CD14-positive monocyte (primary cell): ENCODE measurements at regions not wholly inside any gene's neighbourhood (a gene's known extent, or its start where the extent isn't known, plus 50 kb on each side); places are given as distances from the start of the nearest gene placed in this dataset.

Experiments
- DNase-seq, 3 donors: peaks; one replicate each; pipeline ENCODE4 v3.0.0-alpha.2; 2011 to 2022
- H2AFZ ChIP-seq: 2 replicates; pipeline ENCODE4 v1.6.0; 2012; ENCODE audit warnings: mild to moderate bottlenecking, low read depth, low read length, inconsistent platforms; ENCODE audit not compliant: insufficient read depth, poor library complexity, severe bottlenecking
- H3K27ac ChIP-seq, 2 donors: 1 replicate in 1 of 2; 2 replicates in 1 of 2; pipeline ENCODE4 v1.5.1; 2012 to 2013; ENCODE audit warnings: low read length in 2 of 2, control low read depth in 1 of 2, inconsistent platforms in 1 of 2, low read depth in 1 of 2, mild to moderate bottlenecking in 1 of 2
- H3K27me3 ChIP-seq, 2 donors: one replicate each; pipeline versions ENCODE4 v1.6.0 to v1.6.1; 2011 to 2013; ENCODE audit warnings: low read length in 2 of 2; ENCODE audit not compliant: control insufficient read depth in 2 of 2, insufficient read depth in 2 of 2
- H3K36me3 ChIP-seq, 2 donors: replicated peaks in 1 of 2; 1 replicate in 1 of 2; 2 replicates in 1 of 2; pipeline versions ENCODE4 v1.5.1 to v1.6.1; 2012 to 2013; ENCODE audit warnings: low read length in 2 of 2, control low read depth in 1 of 2, inconsistent platforms in 1 of 2, mild to moderate bottlenecking in 1 of 2; ENCODE audit not compliant: insufficient read depth in 2 of 2, control insufficient read depth in 1 of 2
- H3K4me1 ChIP-seq, 2 donors: 1 replicate in 1 of 2; 2 replicates in 1 of 2; pipeline versions ENCODE4 v1.5.1 to v1.6.1; 2012 to 2013; ENCODE audit warnings: low read length in 2 of 2, control low read depth in 1 of 2, inconsistent platforms in 1 of 2, mild to moderate bottlenecking in 1 of 2, moderate library complexity in 1 of 2; ENCODE audit not compliant: insufficient read depth in 2 of 2, control insufficient read depth in 1 of 2
- H3K4me2 ChIP-seq: replicated peaks from 2 replicates; pipeline ENCODE3; 2012; ENCODE audit warnings: low read length, moderate library complexity, mild to moderate bottlenecking; ENCODE audit not compliant: poor library complexity, severe bottlenecking; ENCODE audit errors: extremely low read depth
- H3K4me3 ChIP-seq, 3 experiments: fragments of 200-600 bp in 1 of 3; sonication (generic) in 1 of 3; replicated peaks in 1 of 3; 1 replicate in 2 of 3; 2 replicates in 1 of 3; pipeline ENCODE4 v1.5.1; 2011 to 2013; ENCODE audit warnings: low read length in 3 of 3, mild to moderate bottlenecking in 3 of 3, control low read depth in 2 of 3, low read depth in 2 of 3, inconsistent platforms in 1 of 3, moderate library complexity in 1 of 3
- H3K79me2 ChIP-seq: 2 replicates; pipeline ENCODE4 v1.6.0; 2012; ENCODE audit warnings: mild to moderate bottlenecking, control low read depth, inconsistent platforms, low read length, moderate library complexity; ENCODE audit not compliant: insufficient read depth
- H3K9ac ChIP-seq: 2 replicates; pipeline ENCODE4 v1.6.0; 2017; ENCODE audit warnings: low read length, mild to moderate bottlenecking; ENCODE audit not compliant: insufficient read depth, poor library complexity, severe bottlenecking
- H3K9me3 ChIP-seq, 2 donors: replicated peaks in 1 of 2; 1 replicate in 1 of 2; 2 replicates in 1 of 2; pipeline versions ENCODE4 v1.5.1 to v1.6.1; 2012 to 2013; ENCODE audit warnings: low read length in 2 of 2, control low read depth in 1 of 2; ENCODE audit not compliant: control insufficient read depth in 1 of 2, insufficient read depth in 1 of 2
- H4K20me1 ChIP-seq: 2 replicates; pipeline ENCODE4 v1.6.0; 2012; ENCODE audit warnings: mild to moderate bottlenecking, low read length, control low read depth, moderate library complexity; ENCODE audit not compliant: insufficient read depth
- H3K27ac Mint-ChIP-seq, 7 donors: one replicate each; pipeline ENCODE4 v1.8.0; 2020; ENCODE audit warnings: mild to moderate bottlenecking in 7 of 7, mixed read lengths in 7 of 7, moderate library complexity in 6 of 7, inconsistent platforms in 2 of 7
- H3K27me3 Mint-ChIP-seq, 3 donors: one replicate each; pipeline ENCODE4 v1.8.0; 2021 to 2022; ENCODE audit warnings: low read depth in 3 of 3, mild to moderate bottlenecking in 3 of 3, mixed read lengths in 3 of 3, moderate library complexity in 3 of 3, inconsistent platforms in 1 of 3
- H3K36me3 Mint-ChIP-seq, 2 donors: one replicate each; pipeline ENCODE4 v1.8.0; 2020; ENCODE audit warnings: mixed read lengths in 2 of 2, inconsistent platforms in 1 of 2, mild to moderate bottlenecking in 1 of 2
- H3K4me1 Mint-ChIP-seq: one replicate; pipeline ENCODE4 v1.8.0; 2020; ENCODE audit warnings: mild to moderate bottlenecking, mixed read lengths
- H3K4me3 Mint-ChIP-seq, 2 donors: one replicate each; pipeline ENCODE4 v1.8.0; 2020; ENCODE audit warnings: mild to moderate bottlenecking in 2 of 2, mixed read lengths in 2 of 2, moderate library complexity in 1 of 2
- H3K9me3 Mint-ChIP-seq, 7 donors: one replicate each; pipeline ENCODE4 v1.8.0; 2020 to 2022; ENCODE audit warnings: mixed read lengths in 7 of 7, mild to moderate bottlenecking in 6 of 7, moderate library complexity in 6 of 7, inconsistent platforms in 2 of 7
- WGBS: methylation state at CpG from one replicate; pipeline ENCODE4 v1.1.5; 2013; ENCODE audit warnings: missing lambda C conversion rate; ENCODE audit not compliant: insufficient coverage; 5-methylcytosine and 5-hydroxymethylcytosine counted together
- intact Hi-C, 2 donors: fragments of 100-400 bp; cut with micrococcal nuclease; formaldehyde crosslinking; loops; one replicate each; pipeline versions ENCODE4 v1.15.0 to v1.15.1; 2023
- TF ChIP-seq, protein P1 (sequence below): fragments of 200-600 bp; IDR thresholded peaks from one replicate; pipeline ENCODE4 v1.8.0; 2022; ENCODE audit warnings: antibody characterized with exemption, mild to moderate bottlenecking

- Mint-ChIP-seq H3K36me3 (no peaks in the 10 kb centered on the region), H3K4me3 (no peak overlapping the region), H3K9me3 (peaks cover 6 to 9% (median 6%) of the 10 kb centered on the region in 7 donors), H3K4me1 (no peaks in the 10 kb centered on the region), H3K27me3 (peaks cover 0 to 3% (median 0%) of the 10 kb centered on the region in 3 donors), H3K27ac (no peak overlapping the region)
- no CpG with 5 or more reads among the region's 2 CpGs for WGBS
- H3K4me3 ChIP-seq: no peak overlapping the region
- H2AFZ ChIP-seq: no peak overlapping the region
- H3K4me2 ChIP-seq: no peak overlapping the region
- no peaks in the 10 kb centered on the region for H3K79me2 ChIP-seq
- H3K36me3 ChIP-seq: no peaks in the 10 kb centered on the region
- H4K20me1 ChIP-seq: no peaks in the 10 kb centered on the region
- intact Hi-C loops: no loop called here
- DNase-seq: no peak
- TF ChIP-seq, protein P1, sequence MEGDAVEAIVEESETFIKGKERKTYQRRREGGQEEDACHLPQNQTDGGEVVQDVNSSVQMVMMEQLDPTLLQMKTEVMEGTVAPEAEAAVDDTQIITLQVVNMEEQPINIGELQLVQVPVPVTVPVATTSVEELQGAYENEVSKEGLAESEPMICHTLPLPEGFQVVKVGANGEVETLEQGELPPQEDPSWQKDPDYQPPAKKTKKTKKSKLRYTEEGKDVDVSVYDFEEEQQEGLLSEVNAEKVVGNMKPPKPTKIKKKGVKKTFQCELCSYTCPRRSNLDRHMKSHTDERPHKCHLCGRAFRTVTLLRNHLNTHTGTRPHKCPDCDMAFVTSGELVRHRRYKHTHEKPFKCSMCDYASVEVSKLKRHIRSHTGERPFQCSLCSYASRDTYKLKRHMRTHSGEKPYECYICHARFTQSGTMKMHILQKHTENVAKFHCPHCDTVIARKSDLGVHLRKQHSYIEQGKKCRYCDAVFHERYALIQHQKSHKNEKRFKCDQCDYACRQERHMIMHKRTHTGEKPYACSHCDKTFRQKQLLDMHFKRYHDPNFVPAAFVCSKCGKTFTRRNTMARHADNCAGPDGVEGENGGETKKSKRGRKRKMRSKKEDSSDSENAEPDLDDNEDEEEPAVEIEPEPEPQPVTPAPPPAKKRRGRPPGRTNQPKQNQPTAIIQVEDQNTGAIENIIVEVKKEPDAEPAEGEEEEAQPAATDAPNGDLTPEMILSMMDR: no peak
- H3K4me1 ChIP-seq: no peaks in the 10 kb centered on the region
- no peak overlapping the region for H3K9ac ChIP-seq
- no peaks in the 10 kb centered on the region for H3K27me3 ChIP-seq
- no peak overlapping the region for H3K27ac ChIP-seq
- no peaks in the 10 kb centered on the region for H3K9me3 ChIP-seq
Observed at GRCh38 chr1:168834225-168834872, 105.3 kb upstream of the DPT start.

DNA sequence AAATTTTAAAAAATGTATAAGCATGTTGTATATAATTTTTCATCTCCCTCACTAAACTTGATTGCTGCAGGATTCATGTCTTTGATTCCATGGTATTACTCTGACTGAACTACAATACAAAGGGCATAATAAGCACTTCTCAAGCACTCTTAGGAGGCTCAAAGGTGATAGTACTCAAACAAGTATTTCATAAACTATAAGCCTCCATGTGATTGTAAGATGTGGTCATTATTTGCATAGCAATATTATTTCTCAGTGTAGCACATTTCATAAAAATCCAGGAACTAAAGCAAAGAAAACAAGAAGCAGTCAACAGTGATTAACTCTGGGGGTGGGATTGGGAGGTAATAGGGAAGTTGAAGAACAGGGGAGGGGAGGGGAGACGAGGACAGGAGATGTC lies 106.2 kb upstream of the DPT start:
- intact Hi-C loops: no loop called here
- no peak overlapping the region for H3K9ac ChIP-seq
- no peak for DNase-seq
- H3K4me1 ChIP-seq: no peaks in the 10 kb centered on the region
- H3K4me3 Mint-ChIP-seq: no peak overlapping the region
- peaks cover 6 to 9% (median 6%) of the 10 kb centered on the region in 7 donors for H3K9me3 Mint-ChIP-seq
- H2AFZ ChIP-seq: no peak overlapping the region
- TF ChIP-seq, protein P1: no peak
- H3K27ac Mint-ChIP-seq: no peak overlapping the region
- no peak overlapping the region for H3K4me3 ChIP-seq
- H3K36me3 ChIP-seq: no peaks in the 10 kb centered on the region
- WGBS: no CpG with 5 or more reads among the region's 1 CpG
- no peaks in the 10 kb centered on the region for H4K20me1 ChIP-seq
- no peaks in the 10 kb centered on the region for H3K4me1 Mint-ChIP-seq
- no peaks in the 10 kb centered on the region for H3K9me3 ChIP-seq
- no peak overlapping the region for H3K27ac ChIP-seq
- H3K27me3 ChIP-seq: no peaks in the 10 kb centered on the region
- H3K36me3 Mint-ChIP-seq: no peaks in the 10 kb centered on the region
- H3K79me2 ChIP-seq: no peaks in the 10 kb centered on the region
- H3K27me3 Mint-ChIP-seq: peaks cover 0 to 3% (median 0%) of the 10 kb centered on the region in 3 donors
- no peak overlapping the region for H3K4me2 ChIP-seq
